ENCODE measurements at regions not wholly inside any gene's neighbourhood (a gene's known extent, or its start where the extent isn't known, plus 50 kb on each side); places are given as distances from the start of the nearest gene placed in this dataset.
"Not testable (repeated sequence)": the region's sequence is repeated elsewhere in the genome, so short reads cannot be mapped to it uniquely, and the experiment has no call there.

GRCh38 chr2:226118471-226119429, 680.9 kb downstream of the IRS1 start:
- DNase-seq (ENCODE audit: low read depth, low spot score), result peak; percentile 83
- in situ Hi-C loops (cut with HindIII; ENCODE audit: low pct_unique_long_range_greater_than_20kb, low sequenced_read_pairs), result no loop called here

GRCh38 chr2:226117510-226118065, 682.0 kb downstream of the IRS1 start:
- DNase-seq (ENCODE audit: low read depth, low spot score), result peak; percentile 5
- in situ Hi-C loops (cut with HindIII; ENCODE audit: low pct_unique_long_range_greater_than_20kb, low sequenced_read_pairs), result no loop called here

- no peak for DNase-seq (ENCODE audit: low read depth, low spot score)
- in situ Hi-C loops (cut with HindIII; ENCODE audit: low pct_unique_long_range_greater_than_20kb, low sequenced_read_pairs), result no loop called here
These were observed 683.3 kb downstream of the IRS1 start for GRCh38 chr2:226116346-226116745.

- no peak for DNase-seq (ENCODE audit: low read depth, low spot score)
These were observed 683.8 kb downstream of the IRS1 start for GRCh38 chr2:226115832-226116200.

GRCh38 chr2:226115102-226115831, 684.4 kb downstream of the IRS1 start:
- DNase-seq (ENCODE audit: low read depth, low spot score), result peak; percentile 9
- in situ Hi-C loops (cut with HindIII; ENCODE audit: low pct_unique_long_range_greater_than_20kb, low sequenced_read_pairs), result no loop called here

More at GRCh38 chr2:226115832-226116200, 683.8 kb downstream of the IRS1 start:
- in situ Hi-C loops (cut with HindIII; ENCODE audit: low pct_unique_long_range_greater_than_20kb, low sequenced_read_pairs), result no loop called here

- in situ Hi-C loops (cut with HindIII; ENCODE audit: low pct_unique_long_range_greater_than_20kb, low sequenced_read_pairs), result no loop called here
- DNase-seq (ENCODE audit: low read depth, low spot score), result no peak
These were observed 685.2 kb downstream of the IRS1 start for GRCh38 chr2:226114436-226114835.

- no peak for DNase-seq (ENCODE audit: low read depth, low spot score)
- in situ Hi-C loops (cut with HindIII; ENCODE audit: low pct_unique_long_range_greater_than_20kb, low sequenced_read_pairs), result no loop called here
These were observed 699.6 kb downstream of the NYAP2 start for GRCh38 chr2:226098861-226099745.

GRCh38 chr2:226095058-226095457, 695.5 kb downstream of the NYAP2 start:
- no peak for DNase-seq (ENCODE audit: low read depth, low spot score)
- in situ Hi-C loops (cut with HindIII; ENCODE audit: low pct_unique_long_range_greater_than_20kb, low sequenced_read_pairs), result no loop called here

- in situ Hi-C loops (cut with HindIII; ENCODE audit: low pct_unique_long_range_greater_than_20kb, low sequenced_read_pairs), result no loop called here
- no peak for DNase-seq (ENCODE audit: low read depth, low spot score)
These were observed 693.9 kb downstream of the NYAP2 start for GRCh38 chr2:226093364-226093763.

GRCh38 chr2:226088366-226088674, 688.8 kb downstream of the NYAP2 start:
- DNase-seq (ENCODE audit: low read depth, low spot score), result no peak
- in situ Hi-C loops (cut with HindIII; ENCODE audit: low pct_unique_long_range_greater_than_20kb, low sequenced_read_pairs), result no loop called here

- DNase-seq (ENCODE audit: low read depth, low spot score), result no peak
- in situ Hi-C loops (cut with HindIII; ENCODE audit: low pct_unique_long_range_greater_than_20kb, low sequenced_read_pairs), result no loop called here
These were observed 688.2 kb downstream of the NYAP2 start for GRCh38 chr2:226087505-226088365.

- no peak for DNase-seq (ENCODE audit: low read depth, low spot score)
- in situ Hi-C loops (cut with HindIII; ENCODE audit: low pct_unique_long_range_greater_than_20kb, low sequenced_read_pairs), result no loop called here
These were observed 687.5 kb downstream of the NYAP2 start for GRCh38 chr2:226087051-226087450.

GRCh38 chr2:226086190-226086589, 686.7 kb downstream of the NYAP2 start:
- no peak for DNase-seq (ENCODE audit: low read depth, low spot score)
- in situ Hi-C loops (cut with HindIII; ENCODE audit: low pct_unique_long_range_greater_than_20kb, low sequenced_read_pairs), result no loop called here

- in situ Hi-C loops (cut with HindIII; ENCODE audit: low pct_unique_long_range_greater_than_20kb, low sequenced_read_pairs); DNase-seq (ENCODE audit: low read depth, low spot score): not testable (repeated sequence)
These were observed 685.9 kb downstream of the NYAP2 start for GRCh38 chr2:226085425-226085824.

- in situ Hi-C loops (cut with HindIII; ENCODE audit: low pct_unique_long_range_greater_than_20kb, low sequenced_read_pairs), result no loop called here
- no peak for DNase-seq (ENCODE audit: low read depth, low spot score)
These were observed 680.8 kb downstream of the NYAP2 start for GRCh38 chr2:226080334-226080733.

- in situ Hi-C loops (cut with HindIII; ENCODE audit: low pct_unique_long_range_greater_than_20kb, low sequenced_read_pairs), result no loop called here
- DNase-seq (ENCODE audit: low read depth, low spot score), result no peak
These were observed 680.2 kb downstream of the NYAP2 start for GRCh38 chr2:226079671-226080181.

GRCh38 chr2:226079196-226079595, 679.7 kb downstream of the NYAP2 start:
- DNase-seq (ENCODE audit: low read depth, low spot score), result no peak
- in situ Hi-C loops (cut with HindIII; ENCODE audit: low pct_unique_long_range_greater_than_20kb, low sequenced_read_pairs), result no loop called here

All from SK-MEL-5 (cell line).